Myocyte (in vitro differentiated cells): ENCODE measurements at regions not wholly inside any gene's neighbourhood (a gene's known extent, or its start where the extent isn't known, plus 50 kb on each side); places are given as distances from the start of the nearest gene placed in this dataset.

Source experiments
- DNase-seq: peaks from one replicate; pipeline ENCODE4 v3.0.0-alpha.2; 2012; ENCODE audit warnings: low read depth

- DNase-seq: no peak
Measured at GRCh38 chr11:80873310-80873999, 1432.6 kb upstream of the TENM4 start.

- no peak for DNase-seq
Measured at GRCh38 chr11:80872116-80872728, 1431.4 kb upstream of the TENM4 start.

GRCh38 chr11:80868831-80869230, 1428.0 kb upstream of the TENM4 start:
- DNase-seq: no peak

- DNase-seq: no peak
Measured at GRCh38 chr11:80862011-80862410, 1421.2 kb upstream of the TENM4 start.

GRCh38 chr11:80861193-80861592, 1420.4 kb upstream of the TENM4 start:
- DNase-seq: no peak

- DNase-seq: no peak
Measured at GRCh38 chr11:80860632-80861031, 1419.8 kb upstream of the TENM4 start.

- no peak for DNase-seq
Measured at GRCh38 chr11:80856066-80856465, 1415.2 kb upstream of the TENM4 start.

GRCh38 chr11:80855426-80855825, 1414.6 kb upstream of the TENM4 start:
- no peak for DNase-seq

- DNase-seq: no peak
Measured at GRCh38 chr11:80849253-80849652, 1408.4 kb upstream of the TENM4 start.

- DNase-seq: no peak
Measured at GRCh38 chr11:80846979-80847378, 1406.1 kb upstream of the TENM4 start.

- no peak for DNase-seq
Measured at GRCh38 chr11:80846442-80846841, 1405.6 kb upstream of the TENM4 start.

GRCh38 chr11:80844110-80844819, 1403.4 kb upstream of the TENM4 start:
- DNase-seq: no peak

- DNase-seq: no peak
Measured at GRCh38 chr11:80843266-80843974, 1402.6 kb upstream of the TENM4 start.

- DNase-seq: no peak
Measured at GRCh38 chr11:80842246-80842645, 1401.4 kb upstream of the TENM4 start.

- no peak for DNase-seq
Measured at GRCh38 chr11:80841675-80842074, 1400.8 kb upstream of the TENM4 start.

GRCh38 chr11:80838153-80838552, 1397.3 kb upstream of the TENM4 start:
- DNase-seq: no peak

GRCh38 chr11:80837051-80837450, 1396.2 kb upstream of the TENM4 start:
- no peak for DNase-seq

GRCh38 chr11:80831374-80831773, 1390.5 kb upstream of the TENM4 start:
- no peak for DNase-seq

- DNase-seq: no peak
Measured at GRCh38 chr11:80827781-80828180, 1387.0 kb upstream of the TENM4 start.

- no peak for DNase-seq
Measured at GRCh38 chr11:80826808-80827207, 1386.0 kb upstream of the TENM4 start.

- no peak for DNase-seq
Measured at GRCh38 chr11:80822308-80822707, 1381.5 kb upstream of the TENM4 start.

GRCh38 chr11:80819271-80819670, 1378.4 kb upstream of the TENM4 start:
- no peak for DNase-seq
